ENCODE measurements at regions not wholly inside any gene's neighbourhood (a gene's known extent, or its start where the extent isn't known, plus 50 kb on each side); places are given as distances from the start of the nearest gene placed in this dataset.

DNA sequence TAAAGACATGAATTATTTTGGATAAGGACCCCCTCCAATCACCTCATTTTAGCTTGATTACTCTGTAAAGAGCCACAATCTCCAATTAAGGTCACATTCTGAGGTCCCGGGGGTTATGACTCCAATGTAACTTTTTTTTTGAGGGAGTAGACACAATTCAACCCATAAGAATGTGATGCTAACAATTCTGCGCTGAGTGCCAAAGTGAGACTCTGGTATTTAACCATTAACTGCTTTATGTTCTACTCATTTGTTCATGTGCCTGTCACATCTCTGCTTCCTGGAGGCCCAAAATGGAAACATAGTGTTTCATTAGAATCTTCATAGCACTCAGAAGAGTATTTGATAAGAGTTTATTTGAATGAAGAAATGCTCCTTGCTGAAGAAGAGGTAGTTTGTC, 234.8 kb downstream of the CPE start:
- no peak overlapping the region for H3K4me2 ChIP-seq (ENCODE audit: unreplicated experiment)
- H3K4me1 ChIP-seq (ENCODE audit: insufficient read depth) = no peaks in the 10 kb centered on the region
- H2AFZ ChIP-seq = no peak overlapping the region
- no peaks in the 10 kb centered on the region for H3K9me3 ChIP-seq (ENCODE audit: low read depth)
- no peaks in the 10 kb centered on the region for H3K79me2 ChIP-seq (ENCODE audit: insufficient read depth)
- no peaks in the 10 kb centered on the region for H3F3A ChIP-seq (ENCODE audit: insufficient read depth)
- in situ Hi-C loops (cut with MboI) = no loop called here
- TF ChIP-seq EZH2 (IDR thresholded peaks at IDR 0.05; ENCODE audit: insufficient read depth, poor library complexity, severe bottlenecking) = no peak
- TF ChIP-seq EZH2phosphoT487 (IDR thresholded peaks at IDR 0.05; ENCODE audit: insufficient read depth, low read depth) = no peak
- H3K9ac ChIP-seq = no peak overlapping the region
- no peak overlapping the region for H3K27ac ChIP-seq
- H3K4me3 ChIP-seq = no peak overlapping the region
- DNase-seq = no peak
- 33% methylated on average over 2 of the region's 2 CpGs for WGBS, 2 experiments (ENCODE audit: low coverage in 1 of 2, low lambda C conversion rate in 2 of 2, missing lambda C conversion rate in 2 of 2)
- H3K36me3 ChIP-seq (ENCODE audit: low read depth) = no peaks in the 10 kb centered on the region
- no peaks in the 10 kb centered on the region for H3K27me3 ChIP-seq (replicated peaks; ENCODE audit: insufficient read depth)
- no peaks in the 10 kb centered on the region for H4K20me1 ChIP-seq (ENCODE audit: insufficient read depth)
- no peaks in the 10 kb centered on the region for H3K9me2 ChIP-seq (ENCODE audit: insufficient read depth)

DNA sequence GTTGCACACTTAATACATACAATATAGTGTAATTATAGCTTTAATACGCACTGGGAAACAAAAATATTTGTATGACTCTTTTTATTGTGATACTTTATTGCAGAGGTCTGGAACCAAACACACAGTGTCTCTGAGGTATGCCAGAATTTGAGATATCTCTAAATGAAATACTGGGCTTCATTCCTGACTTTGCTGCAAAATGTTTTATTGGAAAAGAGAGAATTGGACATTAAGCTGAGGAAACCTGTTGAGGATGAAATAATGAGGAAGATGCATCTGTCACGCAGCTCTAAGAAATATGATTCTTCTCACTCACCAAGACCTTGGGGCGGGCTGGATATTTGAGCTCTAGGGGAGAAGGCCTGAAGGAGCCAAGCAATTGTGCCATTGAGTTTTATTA, 242.1 kb downstream of the CPE start:
- DNase-seq = no peak
- in situ Hi-C loops (cut with MboI) = no loop called here
- Histone ChIP-seq H3K79me2 (ENCODE audit: insufficient read depth) (no peaks in the 10 kb centered on the region), H4K20me1 (ENCODE audit: insufficient read depth) (no peaks in the 10 kb centered on the region), H3K4me1 (ENCODE audit: insufficient read depth) (no peaks in the 10 kb centered on the region), H3K4me3 (no peak overlapping the region), H3K27me3 (replicated peaks; ENCODE audit: insufficient read depth) (no peaks in the 10 kb centered on the region), H3K36me3 (ENCODE audit: low read depth) (no peaks in the 10 kb centered on the region), H3K4me2 (ENCODE audit: unreplicated experiment) (no peak overlapping the region), H3K9me3 (ENCODE audit: low read depth) (no peaks in the 10 kb centered on the region), H3K9me2 (ENCODE audit: insufficient read depth) (no peaks in the 10 kb centered on the region), H3K27ac (no peak overlapping the region), H2AFZ (no peak overlapping the region), H3K9ac (no peak overlapping the region), H3F3A (ENCODE audit: insufficient read depth) (no peaks in the 10 kb centered on the region)
- 24 to 27% methylated on average over 3 of the region's 3 CpGs for WGBS, 2 experiments (ENCODE audit: low coverage in 1 of 2, low lambda C conversion rate in 2 of 2, missing lambda C conversion rate in 2 of 2)
- TF ChIP-seq EZH2phosphoT487 (IDR thresholded peaks at IDR 0.05; ENCODE audit: insufficient read depth, low read depth) (no peak), EZH2 (IDR thresholded peaks at IDR 0.05; ENCODE audit: insufficient read depth, poor library complexity, severe bottlenecking) (no peak)

DNA sequence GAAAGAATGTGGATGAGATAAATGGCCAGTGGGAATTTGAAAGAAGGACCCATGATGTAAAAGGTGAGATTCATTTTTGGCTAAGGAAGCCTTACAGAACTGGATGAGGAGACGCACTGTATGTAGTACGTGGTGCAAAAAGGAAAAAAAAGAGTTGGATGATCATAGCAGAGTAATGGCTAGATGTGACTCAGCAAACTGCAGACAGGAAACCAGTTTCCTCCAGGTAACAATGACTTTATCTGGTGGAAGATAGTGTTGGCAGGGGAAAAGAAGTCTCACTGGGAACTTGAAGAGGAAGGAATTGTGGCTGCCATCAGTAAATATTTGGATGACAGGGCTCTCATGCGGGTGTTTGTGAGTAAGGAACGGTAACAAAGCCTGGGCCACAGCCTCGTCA, 243.2 kb downstream of the CPE start:
- no peak overlapping the region for H2AFZ ChIP-seq
- H3F3A ChIP-seq (ENCODE audit: insufficient read depth) = no peaks in the 10 kb centered on the region
- in situ Hi-C loops (cut with MboI) = no loop called here
- no peaks in the 10 kb centered on the region for H3K4me1 ChIP-seq (ENCODE audit: insufficient read depth)
- H3K27me3 ChIP-seq (replicated peaks; ENCODE audit: insufficient read depth) = no peaks in the 10 kb centered on the region
- no peak for TF ChIP-seq EZH2 (IDR thresholded peaks at IDR 0.05; ENCODE audit: insufficient read depth, poor library complexity, severe bottlenecking)
- no peak for TF ChIP-seq EZH2phosphoT487 (IDR thresholded peaks at IDR 0.05; ENCODE audit: insufficient read depth, low read depth)
- WGBS, 2 experiments (ENCODE audit: low coverage in 1 of 2, low lambda C conversion rate in 2 of 2, missing lambda C conversion rate in 2 of 2) = 46 to 54% methylated on average over 5 of the region's 5 CpGs
- H4K20me1 ChIP-seq (ENCODE audit: insufficient read depth) = no peaks in the 10 kb centered on the region
- no peak overlapping the region for H3K4me2 ChIP-seq (ENCODE audit: unreplicated experiment)
- no peak overlapping the region for H3K9ac ChIP-seq
- no peaks in the 10 kb centered on the region for H3K79me2 ChIP-seq (ENCODE audit: insufficient read depth)
- H3K9me2 ChIP-seq (ENCODE audit: insufficient read depth) = no peaks in the 10 kb centered on the region
- DNase-seq = no peak
- no peaks in the 10 kb centered on the region for H3K36me3 ChIP-seq (ENCODE audit: low read depth)
- H3K27ac ChIP-seq = no peak overlapping the region
- H3K9me3 ChIP-seq (ENCODE audit: low read depth) = no peaks in the 10 kb centered on the region
- H3K4me3 ChIP-seq = no peak overlapping the region

DNA sequence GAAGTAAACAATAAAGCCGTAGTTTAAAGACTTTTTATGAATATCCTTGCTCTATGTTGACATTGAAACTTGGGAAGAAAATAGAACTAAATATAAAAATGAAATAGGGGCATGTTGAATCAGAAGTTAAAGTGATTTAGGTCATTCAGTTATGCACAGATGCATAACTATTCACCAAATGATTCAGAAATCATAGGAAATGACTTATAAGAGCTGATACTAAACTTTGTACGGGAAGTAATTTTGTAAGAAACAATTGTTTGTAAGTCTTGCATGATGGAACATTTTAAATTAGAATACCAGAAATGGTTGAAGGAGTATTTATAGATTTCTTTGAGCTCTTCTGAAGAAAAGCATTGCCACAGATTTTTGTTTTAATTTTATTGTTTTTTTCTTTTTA, 246.5 kb downstream of the CPE start:
- no peak overlapping the region for H3K4me2 ChIP-seq (ENCODE audit: unreplicated experiment)
- no peaks in the 10 kb centered on the region for H3K27me3 ChIP-seq (replicated peaks; ENCODE audit: insufficient read depth)
- DNase-seq = no peak
- no peak overlapping the region for H2AFZ ChIP-seq
- no peak overlapping the region for H3K9ac ChIP-seq
- no peak for TF ChIP-seq EZH2 (IDR thresholded peaks at IDR 0.05; ENCODE audit: insufficient read depth, poor library complexity, severe bottlenecking)
- no peak for TF ChIP-seq EZH2phosphoT487 (IDR thresholded peaks at IDR 0.05; ENCODE audit: insufficient read depth, low read depth)
- no peaks in the 10 kb centered on the region for H4K20me1 ChIP-seq (ENCODE audit: insufficient read depth)
- H3F3A ChIP-seq (ENCODE audit: insufficient read depth) = no peaks in the 10 kb centered on the region
- H3K9me3 ChIP-seq (ENCODE audit: low read depth) = no peaks in the 10 kb centered on the region
- in situ Hi-C loops (cut with MboI) = no loop called here
- no peak overlapping the region for H3K4me3 ChIP-seq
- no peaks in the 10 kb centered on the region for H3K4me1 ChIP-seq (ENCODE audit: insufficient read depth)
- WGBS, 2 experiments (ENCODE audit: low coverage in 1 of 2, low lambda C conversion rate in 2 of 2, missing lambda C conversion rate in 2 of 2) = 19 to 25% methylated on average over 2 of the region's 2 CpGs
- no peaks in the 10 kb centered on the region for H3K9me2 ChIP-seq (ENCODE audit: insufficient read depth)
- H3K79me2 ChIP-seq (ENCODE audit: insufficient read depth) = no peaks in the 10 kb centered on the region
- no peaks in the 10 kb centered on the region for H3K36me3 ChIP-seq (ENCODE audit: low read depth)
- no peak overlapping the region for H3K27ac ChIP-seq

DNA sequence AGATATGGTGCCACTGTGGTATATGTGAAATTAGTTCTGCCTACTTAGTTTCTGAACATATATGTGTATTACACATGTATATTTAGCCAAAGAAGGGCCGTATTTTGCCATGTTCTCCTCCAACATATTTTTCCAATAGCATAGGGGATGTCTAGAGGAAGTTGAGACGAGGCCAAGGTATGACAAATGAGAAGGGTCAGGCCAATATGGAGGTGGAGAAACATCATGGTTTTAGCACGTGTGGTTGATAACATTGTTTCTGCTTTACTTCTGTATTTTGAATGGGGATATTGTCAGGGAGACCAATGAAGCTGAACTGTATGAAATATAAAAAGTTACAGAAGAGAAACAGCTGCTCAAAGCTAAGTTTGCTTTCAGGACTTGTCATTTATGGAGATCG, 246.7 kb upstream of the TLL1 start:
- H4K20me1 ChIP-seq (ENCODE audit: insufficient read depth) = no peaks in the 10 kb centered on the region
- no peak for DNase-seq
- H3K36me3 ChIP-seq (ENCODE audit: low read depth) = no peaks in the 10 kb centered on the region
- no peak overlapping the region for H3K9ac ChIP-seq
- in situ Hi-C loops (cut with MboI) = no loop called here
- H3K27me3 ChIP-seq (replicated peaks; ENCODE audit: insufficient read depth) = no peaks in the 10 kb centered on the region
- H3K9me2 ChIP-seq (ENCODE audit: insufficient read depth) = no peaks in the 10 kb centered on the region
- H3K4me1 ChIP-seq (ENCODE audit: insufficient read depth) = no peaks in the 10 kb centered on the region
- no peak overlapping the region for H3K4me2 ChIP-seq (ENCODE audit: unreplicated experiment)
- no peak for TF ChIP-seq EZH2phosphoT487 (IDR thresholded peaks at IDR 0.05; ENCODE audit: insufficient read depth, low read depth)
- TF ChIP-seq EZH2 (IDR thresholded peaks at IDR 0.05; ENCODE audit: insufficient read depth, poor library complexity, severe bottlenecking) = no peak
- no peaks in the 10 kb centered on the region for H3K9me3 ChIP-seq (ENCODE audit: low read depth)
- no peaks in the 10 kb centered on the region for H3F3A ChIP-seq (ENCODE audit: insufficient read depth)
- WGBS, 2 experiments (ENCODE audit: low coverage in 1 of 2, low lambda C conversion rate in 2 of 2, missing lambda C conversion rate in 2 of 2) = 17 to 20% methylated on average over 4 of the region's 4 CpGs
- H3K27ac ChIP-seq = no peak overlapping the region
- no peaks in the 10 kb centered on the region for H3K79me2 ChIP-seq (ENCODE audit: insufficient read depth)
- no peak overlapping the region for H3K4me3 ChIP-seq
- H2AFZ ChIP-seq = no peak overlapping the region
